CD4-positive, alpha-beta memory T cell (primary cell): ENCODE measurements at regions not wholly inside any gene's neighbourhood (a gene's known extent, or its start where the extent isn't known, plus 50 kb on each side); places are given as distances from the start of the nearest gene placed in this dataset.

Source experiments
- CTCF ChIA-PET: fragments of 350-600 bp; sonication (Branson Sonifier 250); formaldehyde crosslinking; loops from one replicate; lab custom pipeline; 2021; ENCODE audit warnings: inconsistent platforms; ENCODE audit not compliant: partially characterized antibody; lab: Charles Lee
- POLR2A ChIA-PET: fragments of 350-600 bp; sonication (Branson Sonifier 250); formaldehyde crosslinking; loops from one replicate; lab custom pipeline; 2021; ENCODE audit not compliant: partially characterized antibody; lab: Charles Lee
- DNase-seq, 5 donors: peaks; one replicate each; pipeline versions ENCODE4 v3.0.0 to v3.0.0-alpha.2; 2020 to 2022; ENCODE audit warnings: mixed read lengths in 1 of 5
- H3K27ac ChIP-seq: one replicate; pipeline ENCODE4 v1.7.0; 2013; ENCODE audit warnings: low read depth, low read length
- H3K27me3 ChIP-seq: 2 replicates; pipeline ENCODE4 v1.7.0; 2013; ENCODE audit warnings: mild to moderate bottlenecking, low read length, moderate library complexity; ENCODE audit not compliant: insufficient read depth
- H3K36me3 ChIP-seq: 2 replicates; pipeline ENCODE4 v1.7.0; 2013; ENCODE audit warnings: mild to moderate bottlenecking, low read length, moderate library complexity; ENCODE audit not compliant: insufficient read depth
- H3K4me1 ChIP-seq: 2 replicates; pipeline ENCODE4 v1.7.0; 2013; ENCODE audit warnings: mild to moderate bottlenecking, low read length, moderate library complexity; ENCODE audit not compliant: insufficient read depth
- H3K4me3 ChIP-seq, 2 donors: one replicate each; pipeline ENCODE4 v1.7.0; 2013; ENCODE audit warnings: low read length in 2 of 2, mild to moderate bottlenecking in 1 of 2
- H3K9me3 ChIP-seq, 2 donors: one replicate each; pipeline ENCODE4 v1.7.0; 2013; ENCODE audit warnings: low read length in 2 of 2, control low read depth in 1 of 2; ENCODE audit not compliant: control insufficient read depth in 1 of 2
- H3K27ac Mint-ChIP-seq, 7 donors: one replicate each; pipeline ENCODE4 v1.8.0; 2020 to 2021; ENCODE audit warnings: mixed read lengths in 7 of 7, mild to moderate bottlenecking in 6 of 7, inconsistent platforms in 3 of 7, moderate library complexity in 3 of 7
- H3K27me3 Mint-ChIP-seq, 2 donors: one replicate each; pipeline ENCODE4 v1.8.0; 2020 to 2021; ENCODE audit warnings: mixed read lengths in 2 of 2
- H3K36me3 Mint-ChIP-seq, 2 donors: one replicate each; pipeline ENCODE4 v1.8.0; 2020 to 2021; ENCODE audit warnings: mixed read lengths in 2 of 2, inconsistent platforms in 1 of 2, mild to moderate bottlenecking in 1 of 2
- H3K4me1 Mint-ChIP-seq, 4 donors: one replicate each; pipeline ENCODE4 v1.8.0; 2020 to 2021; ENCODE audit warnings: mixed read lengths in 4 of 4, mild to moderate bottlenecking in 1 of 4
- H3K4me3 Mint-ChIP-seq, 8 donors: one replicate each; pipeline ENCODE4 v1.8.0; 2020 to 2021; ENCODE audit warnings: mixed read lengths in 8 of 8, mild to moderate bottlenecking in 7 of 8, moderate library complexity in 6 of 8, inconsistent platforms in 3 of 8
- H3K9me3 Mint-ChIP-seq, 8 donors: one replicate each; pipeline ENCODE4 v1.8.0; 2020 to 2021; ENCODE audit warnings: mixed read lengths in 8 of 8, mild to moderate bottlenecking in 5 of 8, inconsistent platforms in 3 of 8, moderate library complexity in 1 of 8
- intact Hi-C: fragments of 100-400 bp; cut with micrococcal nuclease; formaldehyde crosslinking; loops from one replicate; pipeline ENCODE4 v1.15.1; 2023

DNA sequence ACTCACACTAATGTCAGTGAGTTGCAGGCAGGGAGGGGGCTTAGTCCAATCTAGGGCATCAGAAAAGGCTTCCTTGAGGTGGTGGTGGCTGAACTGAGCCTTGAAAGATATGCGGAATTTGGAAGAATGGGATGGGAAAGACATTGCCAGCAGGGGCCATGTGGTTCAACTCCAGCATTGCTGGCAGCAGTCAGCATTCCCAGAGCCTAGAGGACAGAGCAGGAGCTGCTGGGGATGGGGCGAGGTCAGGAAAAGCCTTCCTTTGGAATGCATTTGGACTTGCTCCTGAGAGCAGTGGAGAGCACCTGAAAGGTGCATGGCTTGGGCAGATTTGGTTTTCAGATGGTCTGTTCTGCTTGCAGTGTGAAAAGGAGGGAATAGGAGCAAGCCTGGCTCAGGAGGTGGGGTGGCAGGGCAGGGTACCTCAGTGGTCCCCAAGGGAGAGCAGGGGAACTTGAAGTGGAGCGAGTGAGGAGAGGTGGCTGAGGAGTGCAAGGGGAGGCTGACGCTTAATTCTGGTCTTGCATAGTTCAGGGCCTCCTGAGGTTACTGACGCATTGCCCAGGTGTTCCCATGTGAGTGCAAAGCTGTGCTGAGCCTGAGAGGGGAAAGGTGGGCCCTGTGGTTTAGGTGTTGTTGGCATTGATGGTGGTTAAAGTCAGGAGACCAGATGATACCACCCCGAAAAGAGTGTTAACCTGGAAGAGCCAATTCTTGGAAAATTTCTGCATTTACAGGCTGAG lies 112.1 kb upstream of the MGAT5 start:
- CTCF ChIA-PET, result interaction anchor here (1.2 kb wide), 1 partner anchor 104 kb away, joined by 3 read pairs; no protein-coding TSS in a partner anchor
- no peaks in the 10 kb centered on the region for H3K9me3 Mint-ChIP-seq
- Histone ChIP-seq H3K27me3 (no peaks in the 10 kb centered on the region), H3K4me1 (peaks cover 93% of the 10 kb centered on the region), H3K36me3 (no peaks in the 10 kb centered on the region), H3K9me3 (no peaks in the 10 kb centered on the region), H3K27ac (no peak overlapping the region), H3K4me3 (no peak overlapping the region)
- POLR2A ChIA-PET, result interaction anchor here (1.2 kb wide), 2 partner anchors 14 kb away, joined by 3 to 4 read pairs; no protein-coding TSS in a partner anchor
- peaks cover 12 to 13% of the 10 kb centered on the region in 2 donors for H3K36me3 Mint-ChIP-seq
- peak overlapping the region; percentile 3 to 91 (median 63) for H3K27ac Mint-ChIP-seq
- intact Hi-C loops, result no loop called here
- DNase-seq, result no peak
- H3K27me3 Mint-ChIP-seq, result no peaks in the 10 kb centered on the region
- peak overlapping the region in 3 of 8 donors; percentile 8 to 51 (median 11) for H3K4me3 Mint-ChIP-seq
- H3K4me1 Mint-ChIP-seq, result peaks cover 79 to 97% (median 90%) of the 10 kb centered on the region in 4 donors

DNA sequence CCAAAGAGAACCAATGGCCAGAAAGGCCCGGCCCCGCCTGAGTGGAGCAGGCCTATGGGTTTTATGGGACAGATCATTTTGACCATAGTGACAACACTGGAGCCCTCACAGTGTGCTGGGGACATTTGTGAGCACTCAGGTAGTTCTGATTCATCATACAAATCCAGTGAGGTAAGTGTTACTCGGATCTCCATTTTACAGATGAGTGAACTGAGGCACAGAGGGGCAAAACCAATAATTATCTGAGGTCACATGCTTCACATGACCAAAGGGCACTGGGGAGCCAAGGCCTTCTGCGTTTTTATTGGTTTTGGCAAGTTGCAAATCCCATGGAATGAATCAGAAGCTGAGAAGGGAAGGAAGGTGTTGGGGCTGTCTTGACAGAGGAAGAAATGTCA lies 111.5 kb upstream of the MGAT5 start:
- Histone ChIP-seq H3K27me3 (no peaks in the 10 kb centered on the region), H3K27ac (no peak overlapping the region), H3K4me1 (peaks cover 87% of the 10 kb centered on the region), H3K4me3 (no peak overlapping the region), H3K36me3 (no peaks in the 10 kb centered on the region), H3K9me3 (no peaks in the 10 kb centered on the region)
- Mint-ChIP-seq H3K9me3 (no peaks in the 10 kb centered on the region), H3K4me1 (peaks cover 73 to 96% (median 87%) of the 10 kb centered on the region in 4 donors), H3K27ac (peak overlapping the region; percentile 36 to 91 (median 87)), H3K27me3 (no peaks in the 10 kb centered on the region), H3K4me3 (peak overlapping the region in 2 of 8 donors; percentile 5 to 28), H3K36me3 (peaks cover 12 to 15% of the 10 kb centered on the region in 2 donors)
- ChIA-PET CTCF (no interaction called here), POLR2A (no interaction called here)
- no peak for DNase-seq
- intact Hi-C loops, result no loop called here

DNA sequence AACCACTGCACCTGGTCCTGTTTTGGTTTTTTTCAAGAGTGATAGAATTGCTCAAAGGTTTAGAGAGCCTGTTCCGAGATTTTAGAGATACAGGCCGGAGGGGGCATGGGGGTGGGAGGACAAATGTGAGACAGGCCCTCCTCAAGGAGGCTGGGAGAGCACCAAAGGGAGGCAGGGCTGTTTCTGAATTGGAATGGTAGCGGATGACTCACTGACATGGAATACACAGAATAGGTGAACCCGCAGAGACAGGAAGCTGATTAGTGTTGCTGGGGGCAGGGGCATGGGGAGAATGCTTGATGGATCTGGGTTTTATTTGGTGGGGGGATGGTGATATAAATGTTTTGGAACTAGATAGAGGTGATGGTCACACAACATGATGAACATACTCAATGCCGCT lies 111.0 kb upstream of the MGAT5 start:
- Histone ChIP-seq H3K9me3 (no peaks in the 10 kb centered on the region), H3K36me3 (no peaks in the 10 kb centered on the region), H3K4me1 (peaks cover 86% of the 10 kb centered on the region), H3K4me3 (no peak overlapping the region), H3K27ac (no peak overlapping the region), H3K27me3 (no peaks in the 10 kb centered on the region)
- Mint-ChIP-seq H3K4me3 (peak overlapping the region in 3 of 8 donors; percentile 18 to 27 (median 26)), H3K27me3 (no peaks in the 10 kb centered on the region), H3K4me1 (peaks cover 74 to 97% (median 88%) of the 10 kb centered on the region in 4 donors), H3K27ac (peak overlapping the region in 6 of 7 donors; percentile 36 to 91 (median 88)), H3K36me3 (peaks cover 12 to 15% of the 10 kb centered on the region in 2 donors), H3K9me3 (no peaks in the 10 kb centered on the region)
- CTCF ChIA-PET, result interaction anchor here (1.3 kb wide), 1 partner anchor 269 kb away, joined by 3 read pairs; no protein-coding TSS in a partner anchor
- POLR2A ChIA-PET, result no interaction called here
- intact Hi-C loops, result no loop called here
- no peak for DNase-seq

DNA sequence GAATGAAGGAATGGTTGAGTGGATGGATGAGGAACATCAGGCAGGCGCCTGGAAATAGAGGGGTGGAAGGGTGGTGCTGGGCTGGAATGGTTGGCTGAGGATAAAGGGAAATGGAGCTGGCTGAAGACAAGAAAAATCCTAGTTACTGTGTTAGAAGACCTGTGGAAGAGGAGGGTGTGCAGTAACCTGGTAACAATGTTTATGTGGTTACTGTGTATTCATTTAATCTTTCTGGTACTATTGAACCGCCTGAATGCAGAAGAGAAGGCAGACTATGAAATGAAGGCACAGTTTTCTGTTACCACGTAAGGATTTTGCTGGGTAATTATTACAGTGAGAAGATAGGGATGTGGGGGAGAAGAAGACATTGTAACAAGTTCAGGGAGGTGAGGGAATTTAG lies 110.3 kb upstream of the MGAT5 start:
- peaks cover 83% of the 10 kb centered on the region for H3K4me1 ChIP-seq
- no peaks in the 10 kb centered on the region for H3K27me3 ChIP-seq
- peak overlapping the region in 4 of 8 donors; percentile 1 to 44 (median 14) for H3K4me3 Mint-ChIP-seq
- no peaks in the 10 kb centered on the region for H3K9me3 ChIP-seq
- H3K9me3 Mint-ChIP-seq, result no peaks in the 10 kb centered on the region
- CTCF ChIA-PET, result interaction anchor here (1.3 kb wide), 1 partner anchor 268 kb away, joined by 3 read pairs; no protein-coding TSS in a partner anchor
- peak overlapping the region; percentile 1 to 90 (median 67) for H3K27ac Mint-ChIP-seq
- no peaks in the 10 kb centered on the region for H3K27me3 Mint-ChIP-seq
- H3K27ac ChIP-seq, result no peak overlapping the region
- H3K36me3 ChIP-seq, result no peaks in the 10 kb centered on the region
- intact Hi-C loops, result no loop called here
- peaks cover 73 to 97% (median 88%) of the 10 kb centered on the region in 4 donors for H3K4me1 Mint-ChIP-seq
- DNase-seq, result no peak
- POLR2A ChIA-PET, result no interaction called here
- peaks cover 15 to 17% of the 10 kb centered on the region in 2 donors for H3K36me3 Mint-ChIP-seq
- H3K4me3 ChIP-seq, result no peak overlapping the region

DNA sequence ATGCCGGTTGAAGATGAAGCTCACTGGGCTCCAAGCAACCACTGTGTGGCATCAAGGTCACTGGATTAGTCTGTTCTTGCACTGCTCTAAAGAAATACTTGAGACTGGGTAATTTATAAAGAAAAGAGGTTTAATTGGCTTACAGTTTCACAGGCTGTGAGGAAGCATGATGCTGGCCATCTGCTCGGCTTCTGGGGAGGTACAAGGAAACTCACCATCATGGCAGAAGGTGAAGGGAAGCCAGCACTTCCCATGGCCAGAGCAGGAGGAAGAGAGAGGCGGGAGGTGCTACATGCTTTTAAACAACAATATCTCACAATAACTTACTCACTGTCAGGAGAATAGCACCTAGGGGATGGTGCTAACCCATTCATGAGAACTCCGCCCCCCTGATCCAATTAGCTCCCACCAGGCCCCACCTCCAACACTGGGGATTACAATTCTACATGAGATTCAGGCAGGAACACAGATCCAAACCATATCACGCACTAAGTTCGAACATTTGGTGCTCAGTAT lies 109.7 kb upstream of the MGAT5 start:
- CTCF ChIA-PET, result interaction anchor here (1.3 to 1.6 kb wide), 2 partner anchors 10 to 267 kb away, joined by 3 to 4 read pairs; no protein-coding TSS in a partner anchor
- H3K27me3 ChIP-seq, result no peaks in the 10 kb centered on the region
- H3K9me3 Mint-ChIP-seq, result no peaks in the 10 kb centered on the region
- POLR2A ChIA-PET, result no interaction called here
- H3K27me3 Mint-ChIP-seq, result no peaks in the 10 kb centered on the region
- H3K9me3 ChIP-seq, result no peaks in the 10 kb centered on the region
- peak overlapping the region in 6 of 7 donors; percentile 25 to 90 (median 70) for H3K27ac Mint-ChIP-seq
- no peak overlapping the region for H3K27ac ChIP-seq
- H3K36me3 ChIP-seq, result no peaks in the 10 kb centered on the region
- peaks cover 82% of the 10 kb centered on the region for H3K4me1 ChIP-seq
- peak overlapping the region in 3 of 8 donors; percentile 26 to 44 (median 28) for H3K4me3 Mint-ChIP-seq
- H3K4me1 Mint-ChIP-seq, result peaks cover 70 to 94% (median 85%) of the 10 kb centered on the region in 4 donors
- H3K4me3 ChIP-seq, result no peak overlapping the region
- intact Hi-C loops, result no loop called here
- DNase-seq, result no peak
- peaks cover 15 to 17% of the 10 kb centered on the region in 2 donors for H3K36me3 Mint-ChIP-seq

DNA sequence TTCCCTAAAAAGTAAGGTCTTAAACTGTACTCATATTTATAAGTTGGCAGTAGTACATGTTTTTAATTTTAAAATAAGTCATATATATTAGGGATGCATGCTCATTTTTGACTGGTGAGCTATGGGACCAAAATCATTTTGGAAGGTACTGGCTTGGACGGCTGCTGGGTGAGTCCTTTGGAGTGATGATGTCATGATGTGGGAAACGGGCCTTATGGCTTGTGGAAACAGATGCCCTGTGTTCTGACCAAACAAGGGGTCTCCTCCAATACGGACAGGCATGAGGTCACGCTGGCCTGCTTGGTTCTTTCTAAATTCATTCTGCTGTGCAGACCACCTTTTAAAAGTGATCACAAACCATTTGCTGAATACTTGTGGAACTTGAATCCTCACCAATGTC lies 109.2 kb upstream of the MGAT5 start:
- peaks cover 82% of the 10 kb centered on the region for H3K4me1 ChIP-seq
- no peak overlapping the region for H3K4me3 Mint-ChIP-seq
- peaks cover 15 to 19% of the 10 kb centered on the region in 2 donors for H3K36me3 Mint-ChIP-seq
- POLR2A ChIA-PET, result interaction anchor here (1.2 kb wide), 1 partner anchor 37 kb away, joined by 3 read pairs; no protein-coding TSS in a partner anchor
- no peaks in the 10 kb centered on the region for H3K36me3 ChIP-seq
- H3K4me1 Mint-ChIP-seq, result peaks cover 69 to 94% (median 84%) of the 10 kb centered on the region in 4 donors
- intact Hi-C loops, result no loop called here
- H3K9me3 ChIP-seq, result no peaks in the 10 kb centered on the region
- no peaks in the 10 kb centered on the region for H3K27me3 Mint-ChIP-seq
- DNase-seq, result no peak
- no peaks in the 10 kb centered on the region for H3K9me3 Mint-ChIP-seq
- CTCF ChIA-PET, result interaction anchor here (1.6 kb wide), 1 partner anchor 10 kb away, joined by 4 read pairs; no protein-coding TSS in a partner anchor
- no peak overlapping the region for H3K4me3 ChIP-seq
- H3K27me3 ChIP-seq, result no peaks in the 10 kb centered on the region
- no peak overlapping the region for H3K27ac ChIP-seq
- H3K27ac Mint-ChIP-seq, result peak overlapping the region in 5 of 7 donors; percentile 20 to 90 (median 65)

DNA sequence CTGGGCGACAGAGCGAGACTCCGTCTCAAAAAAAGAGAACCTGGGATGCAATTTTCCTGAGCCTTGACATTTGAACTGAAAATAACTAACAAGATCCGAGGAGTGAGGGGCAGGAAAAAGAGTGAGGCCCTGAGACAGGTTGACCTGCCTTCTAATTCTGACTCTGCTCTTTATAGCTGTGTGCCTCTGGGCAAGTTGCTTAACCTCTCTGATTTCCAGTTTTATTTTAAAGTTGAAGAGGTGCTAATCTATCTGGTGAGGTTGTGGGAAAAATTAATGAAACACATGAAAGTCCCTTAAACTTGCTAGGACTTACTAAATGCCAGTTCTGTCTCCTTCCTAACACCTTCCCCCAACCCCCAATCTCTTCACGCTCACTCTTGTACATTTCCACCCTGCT lies 108.4 kb upstream of the MGAT5 start:
- Mint-ChIP-seq H3K27ac (peak overlapping the region; percentile 6 to 87 (median 51)), H3K9me3 (no peaks in the 10 kb centered on the region), H3K4me1 (peaks cover 67 to 89% (median 79%) of the 10 kb centered on the region in 4 donors), H3K36me3 (peaks cover 14 to 19% of the 10 kb centered on the region in 2 donors), H3K4me3 (peak overlapping the region in 1 of 8 donors; percentile 46), H3K27me3 (no peaks in the 10 kb centered on the region)
- ChIA-PET CTCF (interaction anchor here (1.6 kb wide), 1 partner anchor 9 kb away, joined by 4 read pairs; no protein-coding TSS in a partner anchor), POLR2A (interaction anchor here (1.2 kb wide), 1 partner anchor 37 kb away, joined by 3 read pairs; no protein-coding TSS in a partner anchor)
- Histone ChIP-seq H3K27me3 (no peaks in the 10 kb centered on the region), H3K4me1 (peaks cover 82% of the 10 kb centered on the region), H3K27ac (no peak overlapping the region), H3K36me3 (no peaks in the 10 kb centered on the region), H3K4me3 (no peak overlapping the region), H3K9me3 (no peaks in the 10 kb centered on the region)
- no peak for DNase-seq
- intact Hi-C loops, result no loop called here
